ENCODE measurements at regions not wholly inside any gene's neighbourhood (a gene's known extent, or its start where the extent isn't known, plus 50 kb on each side); places are given as distances from the start of the nearest gene placed in this dataset.

DNA sequence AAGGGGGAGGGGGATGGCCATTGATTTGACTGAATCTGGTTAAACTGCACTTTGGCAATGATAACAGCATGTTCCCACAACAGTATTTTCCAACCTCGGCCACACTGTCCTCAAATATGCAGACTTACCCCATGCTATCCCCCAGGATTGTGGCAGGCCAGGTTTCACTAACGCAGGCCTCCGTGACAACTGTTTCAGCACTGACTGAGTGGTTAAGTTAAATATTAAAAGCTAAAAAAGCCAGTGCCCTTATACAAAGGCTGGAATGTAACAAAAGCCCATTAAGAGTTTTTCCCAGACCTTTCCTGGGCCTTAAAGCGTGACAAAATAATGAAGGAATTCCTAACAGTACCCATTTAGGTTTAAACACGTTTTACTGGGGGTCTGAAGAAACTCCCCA, 202.9 kb downstream of the USP25 start:
- H3K4me3 ChIP-seq (ENCODE audit: low read length in 2 of 2), result no peak overlapping the region
- no peak for DNase-seq (ENCODE audit: low read depth in 6 of 9, low spot score in 9 of 9)
- 93% methylated on average over 5 of the region's 5 CpGs for WGBS
- H3K27ac ChIP-seq (ENCODE audit: low read depth in 1 of 2, low read length in 1 of 2), result no peak overlapping the region
- no peaks in the 10 kb centered on the region for H3K27me3 ChIP-seq (ENCODE audit: control insufficient read depth in 2 of 2, insufficient read depth in 1 of 2, low read length in 1 of 2)
- no peaks in the 10 kb centered on the region for H3K36me3 ChIP-seq (ENCODE audit: control insufficient read depth in 2 of 2, insufficient read depth in 2 of 2, low read length in 1 of 2)
- no peaks in the 10 kb centered on the region for H3K9me3 ChIP-seq (ENCODE audit: control insufficient read depth in 2 of 2, insufficient read depth in 1 of 2, low read length in 1 of 2)
- no peaks in the 10 kb centered on the region for H3K4me1 ChIP-seq (ENCODE audit: control insufficient read depth in 2 of 2, insufficient read depth in 2 of 2, low read length in 2 of 2)

- 96% methylated on average over 1 of the region's 1 CpG for WGBS
- H3K27me3 ChIP-seq (ENCODE audit: control insufficient read depth in 2 of 2, insufficient read depth in 1 of 2, low read length in 1 of 2), result no peaks in the 10 kb centered on the region
- H3K4me3 ChIP-seq (ENCODE audit: low read length in 2 of 2), result no peak overlapping the region
- no peaks in the 10 kb centered on the region for H3K36me3 ChIP-seq (ENCODE audit: control insufficient read depth in 2 of 2, insufficient read depth in 2 of 2, low read length in 1 of 2)
- no peak overlapping the region for H3K27ac ChIP-seq (ENCODE audit: low read depth in 1 of 2, low read length in 1 of 2)
- H3K9me3 ChIP-seq (ENCODE audit: control insufficient read depth in 2 of 2, insufficient read depth in 1 of 2, low read length in 1 of 2), result no peaks in the 10 kb centered on the region
- no peak for DNase-seq (ENCODE audit: low read depth in 6 of 9, low spot score in 9 of 9)
- H3K4me1 ChIP-seq (ENCODE audit: control insufficient read depth in 2 of 2, insufficient read depth in 2 of 2, low read length in 2 of 2), result no peaks in the 10 kb centered on the region
These were observed 205.7 kb downstream of the USP25 start for GRCh38 chr21:15935530-15935929.

GRCh38 chr21:15943009-15943666, 213.4 kb downstream of the USP25 start:
- H3K27ac ChIP-seq (ENCODE audit: low read depth in 1 of 2, low read length in 1 of 2), result no peak overlapping the region
- no peaks in the 10 kb centered on the region for H3K4me1 ChIP-seq (ENCODE audit: control insufficient read depth in 2 of 2, insufficient read depth in 2 of 2, low read length in 2 of 2)
- H3K4me3 ChIP-seq (ENCODE audit: low read length in 2 of 2), result no peak overlapping the region
- 95% methylated on average over 4 of the region's 4 CpGs for WGBS
- H3K9me3 ChIP-seq (ENCODE audit: control insufficient read depth in 2 of 2, insufficient read depth in 1 of 2, low read length in 1 of 2), result no peaks in the 10 kb centered on the region
- H3K36me3 ChIP-seq (ENCODE audit: control insufficient read depth in 2 of 2, insufficient read depth in 2 of 2, low read length in 1 of 2), result no peaks in the 10 kb centered on the region
- H3K27me3 ChIP-seq (ENCODE audit: control insufficient read depth in 2 of 2, insufficient read depth in 1 of 2, low read length in 1 of 2), result no peaks in the 10 kb centered on the region
- DNase-seq (ENCODE audit: low read depth in 6 of 9, low spot score in 9 of 9), result no peak

- Histone ChIP-seq H3K36me3 (ENCODE audit: control insufficient read depth in 2 of 2, insufficient read depth in 2 of 2, low read length in 1 of 2) (no peaks in the 10 kb centered on the region), H3K9me3 (ENCODE audit: control insufficient read depth in 2 of 2, insufficient read depth in 1 of 2, low read length in 1 of 2) (no peaks in the 10 kb centered on the region), H3K27me3 (ENCODE audit: control insufficient read depth in 2 of 2, insufficient read depth in 1 of 2, low read length in 1 of 2) (no peaks in the 10 kb centered on the region), H3K27ac (ENCODE audit: low read depth in 1 of 2, low read length in 1 of 2) (no peak overlapping the region), H3K4me1 (ENCODE audit: control insufficient read depth in 2 of 2, insufficient read depth in 2 of 2, low read length in 2 of 2) (no peaks in the 10 kb centered on the region), H3K4me3 (ENCODE audit: low read length in 2 of 2) (no peak overlapping the region)
- no peak for DNase-seq (ENCODE audit: low read depth in 6 of 9, low spot score in 9 of 9)
- 81% methylated on average over 6 of the region's 6 CpGs for WGBS
These were observed 217.9 kb downstream of the USP25 start for GRCh38 chr21:15947677-15948076.

- DNase-seq (ENCODE audit: low read depth in 6 of 9, low spot score in 9 of 9), result no peak
- 99% methylated on average over 2 of the region's 2 CpGs for WGBS
- no peak overlapping the region for H3K4me3 ChIP-seq (ENCODE audit: low read length in 2 of 2)
- H3K27me3 ChIP-seq (ENCODE audit: control insufficient read depth in 2 of 2, insufficient read depth in 1 of 2, low read length in 1 of 2), result no peaks in the 10 kb centered on the region
- no peak overlapping the region for H3K27ac ChIP-seq (ENCODE audit: low read depth in 1 of 2, low read length in 1 of 2)
- H3K36me3 ChIP-seq (ENCODE audit: control insufficient read depth in 2 of 2, insufficient read depth in 2 of 2, low read length in 1 of 2), result no peaks in the 10 kb centered on the region
- H3K9me3 ChIP-seq (ENCODE audit: control insufficient read depth in 2 of 2, insufficient read depth in 1 of 2, low read length in 1 of 2), result peaks cover 0 to 6% of the 10 kb centered on the region in 2 donors
- no peaks in the 10 kb centered on the region for H3K4me1 ChIP-seq (ENCODE audit: control insufficient read depth in 2 of 2, insufficient read depth in 2 of 2, low read length in 2 of 2)
These were observed 223.9 kb downstream of the USP25 start for GRCh38 chr21:15953551-15954116.

- Histone ChIP-seq H3K27ac (ENCODE audit: low read depth in 1 of 2, low read length in 1 of 2) (no peak overlapping the region), H3K4me3 (ENCODE audit: low read length in 2 of 2) (no peak overlapping the region), H3K9me3 (ENCODE audit: control insufficient read depth in 2 of 2, insufficient read depth in 1 of 2, low read length in 1 of 2) (no peaks in the 10 kb centered on the region), H3K27me3 (ENCODE audit: control insufficient read depth in 2 of 2, insufficient read depth in 1 of 2, low read length in 1 of 2) (no peaks in the 10 kb centered on the region), H3K4me1 (ENCODE audit: control insufficient read depth in 2 of 2, insufficient read depth in 2 of 2, low read length in 2 of 2) (no peaks in the 10 kb centered on the region), H3K36me3 (ENCODE audit: control insufficient read depth in 2 of 2, insufficient read depth in 2 of 2, low read length in 1 of 2) (no peaks in the 10 kb centered on the region)
- DNase-seq (ENCODE audit: low read depth in 6 of 9, low spot score in 9 of 9), result no peak
- WGBS, result 96% methylated on average over 5 of the region's 5 CpGs
These were observed 234.6 kb downstream of the USP25 start for GRCh38 chr21:15964236-15964855.

GRCh38 chr21:15966231-15966630, 236.4 kb downstream of the USP25 start:
- no peak overlapping the region for H3K27ac ChIP-seq (ENCODE audit: low read depth in 1 of 2, low read length in 1 of 2)
- DNase-seq (ENCODE audit: low read depth in 6 of 9, low spot score in 9 of 9), result no peak
- WGBS, result 90% methylated on average over 2 of the region's 2 CpGs

GRCh38 chr21:15966651-15967050, 236.9 kb downstream of the USP25 start:
- no peaks in the 10 kb centered on the region for H3K27me3 ChIP-seq (ENCODE audit: control insufficient read depth in 2 of 2, insufficient read depth in 1 of 2, low read length in 1 of 2)

More at GRCh38 chr21:15966231-15966630, 236.4 kb downstream of the USP25 start:
- Histone ChIP-seq H3K27me3 (ENCODE audit: control insufficient read depth in 2 of 2, insufficient read depth in 1 of 2, low read length in 1 of 2) (no peaks in the 10 kb centered on the region), H3K9me3 (ENCODE audit: control insufficient read depth in 2 of 2, insufficient read depth in 1 of 2, low read length in 1 of 2) (no peaks in the 10 kb centered on the region), H3K4me1 (ENCODE audit: control insufficient read depth in 2 of 2, insufficient read depth in 2 of 2, low read length in 2 of 2) (no peaks in the 10 kb centered on the region), H3K36me3 (ENCODE audit: control insufficient read depth in 2 of 2, insufficient read depth in 2 of 2, low read length in 1 of 2) (no peaks in the 10 kb centered on the region), H3K4me3 (ENCODE audit: low read length in 2 of 2) (no peak overlapping the region)

DNA sequence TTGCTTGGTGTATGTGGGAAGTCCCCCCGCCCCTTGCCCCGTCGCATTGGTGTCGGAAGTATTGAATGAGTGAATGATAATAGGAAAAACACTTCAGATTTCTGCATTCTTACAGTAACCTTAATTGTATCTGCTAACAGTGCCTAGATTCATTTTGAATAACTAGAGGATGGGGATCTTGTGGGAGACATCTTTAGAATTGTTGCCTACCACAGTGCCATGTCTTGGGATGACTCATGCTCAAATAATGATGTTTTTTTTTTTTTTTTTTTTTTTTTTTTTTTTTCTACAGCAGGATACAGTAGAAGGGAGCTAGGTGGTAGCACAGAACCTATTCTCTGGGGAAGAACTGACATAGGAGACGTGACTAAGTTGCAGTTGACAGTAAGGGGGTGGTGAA, 237.9 kb downstream of the USP25 start:
- Histone ChIP-seq H3K36me3 (ENCODE audit: control insufficient read depth in 2 of 2, insufficient read depth in 2 of 2, low read length in 1 of 2) (no peaks in the 10 kb centered on the region), H3K4me3 (ENCODE audit: low read length in 2 of 2) (no peak overlapping the region), H3K9me3 (ENCODE audit: control insufficient read depth in 2 of 2, insufficient read depth in 1 of 2, low read length in 1 of 2) (no peaks in the 10 kb centered on the region), H3K4me1 (ENCODE audit: control insufficient read depth in 2 of 2, insufficient read depth in 2 of 2, low read length in 2 of 2) (no peaks in the 10 kb centered on the region), H3K27me3 (ENCODE audit: control insufficient read depth in 2 of 2, insufficient read depth in 1 of 2, low read length in 1 of 2) (no peaks in the 10 kb centered on the region), H3K27ac (ENCODE audit: low read depth in 1 of 2, low read length in 1 of 2) (no peak overlapping the region)
- no peak for DNase-seq (ENCODE audit: low read depth in 6 of 9, low spot score in 9 of 9)
- WGBS, result 95% methylated on average over 5 of the region's 5 CpGs

More at GRCh38 chr21:15966651-15967050, 236.9 kb downstream of the USP25 start:
- DNase-seq (ENCODE audit: low read depth in 6 of 9, low spot score in 9 of 9), result no peak
- WGBS, result 96% methylated on average over 1 of the region's 1 CpG
- Histone ChIP-seq H3K36me3 (ENCODE audit: control insufficient read depth in 2 of 2, insufficient read depth in 2 of 2, low read length in 1 of 2) (no peaks in the 10 kb centered on the region), H3K9me3 (ENCODE audit: control insufficient read depth in 2 of 2, insufficient read depth in 1 of 2, low read length in 1 of 2) (no peaks in the 10 kb centered on the region), H3K27ac (ENCODE audit: low read depth in 1 of 2, low read length in 1 of 2) (no peak overlapping the region), H3K4me3 (ENCODE audit: low read length in 2 of 2) (no peak overlapping the region), H3K4me1 (ENCODE audit: control insufficient read depth in 2 of 2, insufficient read depth in 2 of 2, low read length in 2 of 2) (no peaks in the 10 kb centered on the region)
